Fibroblast of lung (primary cell): ENCODE measurements at regions not wholly inside any gene's neighbourhood (a gene's known extent, or its start where the extent isn't known, plus 50 kb on each side); places are given as distances from the start of the nearest gene placed in this dataset.

ENCODE experiments used
- EZH2 ChIP-seq: IDR thresholded peaks from 2 replicates; pipeline ENCODE4 v1.5.1; 2012; ENCODE audit warnings: low read length, control low read depth, mild to moderate bottlenecking; ENCODE audit errors: missing control alignments
- TF ChIP-seq, protein P1 (sequence below), 2 donors: IDR thresholded peaks in 1 of 2; conservative IDR thresholded peaks in 1 of 2; 1 replicate in 1 of 2; 2 replicates in 1 of 2; pipeline ENCODE4 v1.5.1; 2011 to 2012; ENCODE audit warnings: low read length in 2 of 2, control low read depth in 1 of 2, inconsistent platforms in 1 of 2, low read depth in 1 of 2, mild to moderate bottlenecking in 1 of 2

DNA sequence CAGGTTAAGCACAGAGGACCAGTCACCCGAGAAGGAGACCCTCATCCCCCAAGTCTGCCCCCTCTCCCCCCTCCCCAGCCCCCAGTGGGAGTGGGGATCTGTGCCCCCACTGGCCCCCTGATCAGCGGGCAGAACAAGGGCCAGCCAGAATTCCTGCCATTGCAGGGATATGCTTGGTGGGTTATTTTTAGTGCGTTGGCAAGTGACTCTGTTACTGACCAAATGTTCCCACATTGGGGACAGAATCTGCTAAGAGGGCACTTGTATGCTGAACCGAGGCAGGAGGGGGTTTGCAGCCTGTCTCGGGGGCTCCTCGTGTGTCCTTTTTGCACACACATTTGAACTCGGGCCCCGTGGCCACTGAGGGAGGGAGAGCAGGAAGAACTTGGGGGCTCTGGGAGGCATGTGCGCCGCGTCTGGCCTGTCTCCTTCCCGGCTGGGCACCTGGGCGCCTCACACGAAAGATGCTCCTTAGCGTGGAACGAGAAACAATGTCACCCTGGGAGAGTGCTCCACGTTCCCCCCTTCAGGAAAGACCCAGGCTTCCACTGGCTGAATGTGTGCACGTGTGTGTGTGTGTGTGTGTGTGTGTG is 66.4 kb upstream of the CASZ1 start:
- TF ChIP-seq EZH2, result no peak
- TF ChIP-seq, protein P1, sequence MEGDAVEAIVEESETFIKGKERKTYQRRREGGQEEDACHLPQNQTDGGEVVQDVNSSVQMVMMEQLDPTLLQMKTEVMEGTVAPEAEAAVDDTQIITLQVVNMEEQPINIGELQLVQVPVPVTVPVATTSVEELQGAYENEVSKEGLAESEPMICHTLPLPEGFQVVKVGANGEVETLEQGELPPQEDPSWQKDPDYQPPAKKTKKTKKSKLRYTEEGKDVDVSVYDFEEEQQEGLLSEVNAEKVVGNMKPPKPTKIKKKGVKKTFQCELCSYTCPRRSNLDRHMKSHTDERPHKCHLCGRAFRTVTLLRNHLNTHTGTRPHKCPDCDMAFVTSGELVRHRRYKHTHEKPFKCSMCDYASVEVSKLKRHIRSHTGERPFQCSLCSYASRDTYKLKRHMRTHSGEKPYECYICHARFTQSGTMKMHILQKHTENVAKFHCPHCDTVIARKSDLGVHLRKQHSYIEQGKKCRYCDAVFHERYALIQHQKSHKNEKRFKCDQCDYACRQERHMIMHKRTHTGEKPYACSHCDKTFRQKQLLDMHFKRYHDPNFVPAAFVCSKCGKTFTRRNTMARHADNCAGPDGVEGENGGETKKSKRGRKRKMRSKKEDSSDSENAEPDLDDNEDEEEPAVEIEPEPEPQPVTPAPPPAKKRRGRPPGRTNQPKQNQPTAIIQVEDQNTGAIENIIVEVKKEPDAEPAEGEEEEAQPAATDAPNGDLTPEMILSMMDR (conservative IDR thresholded peaks at IDR 0.05 in 1 of 2, IDR thresholded peaks at IDR 0.05 in 1 of 2; ENCODE audit: low read depth in 1 of 2, low read length in 2 of 2), result no peak
